ENCODE measurements at regions not wholly inside any gene's neighbourhood (a gene's known extent, or its start where the extent isn't known, plus 50 kb on each side); places are given as distances from the start of the nearest gene placed in this dataset.

DNA sequence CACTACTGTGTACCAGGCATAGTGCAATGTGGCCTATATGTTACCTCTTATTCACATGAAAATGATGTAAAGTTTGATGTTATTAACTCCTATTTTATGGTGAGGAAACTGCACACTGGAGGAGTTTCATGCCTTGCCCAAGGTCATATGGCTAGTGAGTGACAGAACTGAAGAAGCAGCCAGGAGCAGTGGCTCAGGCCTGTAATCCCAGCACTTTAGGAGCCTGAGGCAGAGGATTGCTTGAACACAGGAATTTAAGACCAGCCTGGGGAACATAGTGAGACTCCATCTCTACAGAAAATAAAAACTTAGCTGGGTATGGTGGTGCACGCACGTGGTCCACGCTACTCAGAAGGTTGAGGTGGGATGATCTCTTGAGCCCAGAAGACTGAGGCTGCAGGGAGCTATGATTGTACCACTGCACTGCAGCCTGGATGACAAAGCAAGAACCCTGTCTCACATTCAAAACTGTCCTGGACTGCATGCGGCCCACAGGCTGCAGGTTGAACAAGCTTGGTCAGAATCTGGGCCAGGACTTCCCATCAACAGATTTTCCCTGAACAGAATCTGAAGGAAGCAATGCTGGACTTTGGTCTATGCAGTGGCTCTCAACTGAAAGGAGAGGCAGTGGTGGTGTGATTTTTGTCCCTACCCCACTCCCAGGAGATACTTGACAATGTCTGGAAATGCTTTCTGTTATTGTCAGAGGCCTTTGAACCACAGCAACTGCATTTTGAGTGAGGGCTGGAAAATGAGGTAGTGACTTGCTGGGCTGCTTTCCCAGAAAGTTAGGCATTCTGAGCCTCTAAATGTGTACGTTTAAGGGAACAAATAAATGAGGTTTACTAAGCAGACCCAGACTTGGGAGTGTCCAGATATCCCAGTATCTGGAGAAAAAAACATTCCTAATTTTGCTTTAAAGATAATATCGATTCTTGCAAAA, 479.5 kb downstream of the TMEM114 start:
- Mint-ChIP-seq H3K27me3 (ENCODE audit: low read depth) (no peaks in the 10 kb centered on the region), H3K4me1 (ENCODE audit: low read depth) (no peaks in the 10 kb centered on the region), H3K27ac (no peak overlapping the region), H3K4me3 (no peak overlapping the region), H3K36me3 (ENCODE audit: low read depth) (no peaks in the 10 kb centered on the region), H3K9me3 (peaks cover 33% of the 10 kb centered on the region)
- no peak for DNase-seq (ENCODE audit: low spot score)

DNA sequence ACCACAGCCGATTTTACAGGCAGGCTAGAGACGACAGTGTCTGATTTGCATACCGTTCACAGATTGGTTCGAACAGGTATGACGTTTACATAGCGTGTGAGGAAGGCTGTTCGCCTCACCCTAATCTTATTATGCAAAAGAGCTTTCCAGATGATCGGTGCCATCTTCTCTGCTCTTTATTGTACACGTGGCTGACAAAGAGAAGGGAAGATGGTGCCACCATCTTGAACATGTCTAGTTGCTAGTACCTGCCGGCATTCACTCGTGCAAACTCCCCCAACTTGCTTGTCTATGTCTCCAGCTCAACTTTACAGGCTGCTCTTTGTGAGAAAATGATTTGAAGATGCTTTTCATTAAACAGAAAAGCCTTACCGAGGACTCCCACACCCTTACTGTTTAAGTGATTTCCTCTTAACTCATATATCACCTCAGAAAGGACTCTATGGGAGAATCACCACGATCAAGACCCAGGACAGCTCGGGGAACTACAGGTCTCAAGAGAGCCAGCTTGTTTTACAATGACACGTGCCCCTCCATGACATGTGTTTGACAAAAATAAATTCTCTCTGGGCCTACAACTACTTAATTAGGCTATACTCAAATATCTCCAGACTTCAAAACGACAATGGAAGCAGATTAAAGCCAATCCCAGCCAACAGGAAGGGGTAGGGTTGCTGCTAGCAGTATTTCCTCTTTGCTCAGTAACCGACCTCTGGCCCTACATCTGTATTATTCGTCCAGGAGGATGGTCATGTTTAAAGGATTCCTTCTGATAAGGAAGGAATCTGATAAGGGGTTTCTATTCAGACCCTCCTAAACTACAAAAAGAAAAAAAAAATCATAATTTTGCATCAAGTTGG, 480.6 kb downstream of the TMEM114 start:
- H3K27ac Mint-ChIP-seq = no peak overlapping the region
- H3K9me3 Mint-ChIP-seq = peaks cover 36% of the 10 kb centered on the region
- no peaks in the 10 kb centered on the region for H3K36me3 Mint-ChIP-seq (ENCODE audit: low read depth)
- no peak for DNase-seq (ENCODE audit: low spot score)
- H3K27me3 Mint-ChIP-seq (ENCODE audit: low read depth) = no peaks in the 10 kb centered on the region
- H3K4me3 Mint-ChIP-seq = no peak overlapping the region
- no peaks in the 10 kb centered on the region for H3K4me1 Mint-ChIP-seq (ENCODE audit: low read depth)

DNA sequence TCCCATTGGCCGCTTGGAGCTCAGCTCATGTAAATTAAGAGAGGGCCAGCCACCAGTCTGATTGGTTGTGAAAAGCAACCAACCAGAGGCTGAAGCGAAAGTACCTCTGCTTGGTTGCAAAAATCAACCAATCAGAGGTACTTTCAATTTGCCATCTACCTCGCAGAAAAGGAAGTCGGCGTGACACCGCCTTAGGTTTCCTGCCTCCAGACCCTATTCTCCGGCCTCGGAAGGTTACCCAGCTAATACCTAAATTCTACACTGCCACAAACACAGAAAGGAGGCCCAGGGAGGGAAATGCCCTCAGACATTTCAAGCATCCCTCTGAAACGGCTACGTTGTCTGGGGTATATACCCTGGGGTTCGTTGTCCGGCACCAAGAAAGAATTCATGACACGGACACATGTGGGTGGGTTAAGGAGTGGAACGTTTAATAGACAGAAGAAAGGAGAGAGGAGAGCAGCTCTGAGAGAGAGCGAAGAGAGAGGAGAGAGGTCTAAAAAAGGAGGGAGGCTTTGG, 481.3 kb downstream of the TMEM114 start:
- no peak for DNase-seq (ENCODE audit: low spot score)
- H3K4me3 Mint-ChIP-seq = no peak overlapping the region
- H3K36me3 Mint-ChIP-seq (ENCODE audit: low read depth) = no peaks in the 10 kb centered on the region
- no peak overlapping the region for H3K27ac Mint-ChIP-seq
- H3K9me3 Mint-ChIP-seq = peaks cover 38% of the 10 kb centered on the region
- H3K27me3 Mint-ChIP-seq (ENCODE audit: low read depth) = no peaks in the 10 kb centered on the region
- no peaks in the 10 kb centered on the region for H3K4me1 Mint-ChIP-seq (ENCODE audit: low read depth)

DNA sequence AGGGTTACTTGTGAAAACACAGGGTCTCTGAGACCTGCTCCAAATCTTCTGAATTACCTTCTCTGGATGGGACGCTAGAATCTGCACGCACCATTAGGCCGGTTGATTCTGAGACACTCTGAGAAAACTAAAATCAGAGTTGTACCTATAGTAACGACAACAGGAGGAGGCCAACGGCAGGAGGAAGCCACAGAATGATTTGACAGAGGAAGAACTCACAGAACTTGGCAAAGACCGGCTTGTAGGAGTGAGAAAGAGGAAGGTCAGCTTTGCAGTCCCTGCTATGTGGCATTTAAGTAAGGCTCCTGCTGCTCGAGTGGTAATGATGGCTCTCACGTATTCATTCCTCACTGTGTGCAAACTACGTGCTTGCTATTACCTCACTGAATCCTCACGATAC, 483.0 kb downstream of the TMEM114 start:
- Mint-ChIP-seq H3K9me3 (peaks cover 27% of the 10 kb centered on the region), H3K4me3 (no peak overlapping the region), H3K4me1 (ENCODE audit: low read depth) (no peaks in the 10 kb centered on the region), H3K27ac (no peak overlapping the region), H3K36me3 (ENCODE audit: low read depth) (no peaks in the 10 kb centered on the region), H3K27me3 (ENCODE audit: low read depth) (no peaks in the 10 kb centered on the region)
- no peak for DNase-seq (ENCODE audit: low spot score)

DNA sequence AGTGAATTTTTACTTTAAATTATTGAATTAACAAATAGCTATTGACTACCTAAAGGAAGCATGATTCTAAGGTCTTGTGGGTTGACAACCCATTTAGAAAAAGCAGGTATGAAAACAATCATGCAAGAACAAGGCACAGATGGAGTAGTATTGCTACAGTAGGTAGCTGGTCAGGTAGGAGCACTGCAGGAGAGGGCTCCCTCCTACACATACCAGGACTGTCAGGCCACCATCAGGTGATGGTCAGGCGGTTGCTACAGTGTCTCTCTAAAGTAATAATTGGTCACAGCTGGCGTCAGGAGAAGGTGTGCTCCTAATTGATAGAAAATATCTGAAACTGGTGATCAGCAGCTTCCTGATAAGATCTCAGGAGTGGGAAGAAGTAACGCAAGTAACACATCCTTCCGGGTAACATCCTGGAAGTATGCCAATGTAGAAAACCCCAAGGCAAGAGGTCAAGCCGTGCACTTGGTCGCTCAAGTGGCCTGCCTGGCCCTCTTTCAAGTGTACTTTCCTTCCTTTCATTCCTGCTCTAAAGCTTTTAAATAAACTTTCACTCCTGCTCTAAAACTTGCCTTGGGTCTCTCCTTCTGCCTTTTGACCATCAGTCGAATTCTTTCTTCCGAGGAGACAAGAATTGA, 486.5 kb downstream of the TMEM114 start:
- Mint-ChIP-seq H3K36me3 (ENCODE audit: low read depth) (no peaks in the 10 kb centered on the region), H3K4me1 (ENCODE audit: low read depth) (no peaks in the 10 kb centered on the region), H3K4me3 (no peak overlapping the region), H3K9me3 (peaks cover 49% of the 10 kb centered on the region), H3K27ac (no peak overlapping the region), H3K27me3 (ENCODE audit: low read depth) (no peaks in the 10 kb centered on the region)
- DNase-seq (ENCODE audit: low spot score) = no peak

DNA sequence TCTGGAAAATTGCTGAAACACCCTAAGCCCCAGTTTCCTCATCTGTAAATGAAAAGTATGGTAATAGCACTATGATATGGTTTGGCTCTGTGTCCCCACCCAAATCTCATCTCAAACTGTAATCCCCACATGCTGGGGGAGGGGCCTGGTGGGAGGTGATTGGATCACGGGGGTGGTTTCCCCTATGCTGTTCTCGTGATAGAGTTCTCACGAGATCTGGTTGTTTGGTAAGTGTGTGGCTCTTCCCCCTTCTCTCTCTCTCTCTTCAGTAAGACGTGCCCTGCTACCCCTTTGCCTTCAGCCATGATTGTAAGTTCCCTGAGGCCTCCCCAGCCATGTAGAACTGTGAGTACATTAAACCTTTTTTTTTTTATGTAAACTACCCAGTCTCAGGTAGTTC, 490.7 kb downstream of the TMEM114 start:
- H3K4me3 Mint-ChIP-seq = no peak overlapping the region
- no peaks in the 10 kb centered on the region for H3K36me3 Mint-ChIP-seq (ENCODE audit: low read depth)
- no peak for DNase-seq (ENCODE audit: low spot score)
- H3K9me3 Mint-ChIP-seq = peaks cover 47% of the 10 kb centered on the region
- no peak overlapping the region for H3K27ac Mint-ChIP-seq
- no peaks in the 10 kb centered on the region for H3K27me3 Mint-ChIP-seq (ENCODE audit: low read depth)
- no peaks in the 10 kb centered on the region for H3K4me1 Mint-ChIP-seq (ENCODE audit: low read depth)

DNA sequence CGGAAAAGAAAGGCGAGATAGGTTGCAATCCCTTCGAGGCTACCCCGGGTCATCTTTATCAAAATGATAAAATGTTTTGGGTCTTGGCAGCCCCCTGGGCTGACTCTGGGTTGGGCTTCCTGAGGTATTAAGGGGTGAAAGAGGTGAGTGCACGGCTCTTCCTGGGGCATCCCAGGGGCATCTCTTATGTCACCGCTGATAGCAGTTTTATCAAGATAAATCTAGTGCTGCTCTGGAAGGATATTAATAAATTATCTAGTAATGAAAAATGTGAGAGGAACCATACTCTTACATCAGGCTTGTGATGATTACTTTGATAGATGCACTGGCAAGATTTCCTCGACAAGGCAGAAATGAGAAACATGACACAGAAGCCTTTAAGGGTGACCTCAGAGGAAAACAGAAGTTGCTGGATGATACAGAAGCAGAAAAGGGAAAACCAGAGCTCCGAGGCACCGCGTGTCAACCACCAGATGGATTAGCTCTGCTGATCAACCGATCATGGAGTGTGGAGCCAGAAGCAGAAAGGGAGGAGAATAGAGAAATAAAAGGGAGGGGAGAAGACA, 491.3 kb downstream of the TMEM114 start:
- Mint-ChIP-seq H3K9me3 (peaks cover 46% of the 10 kb centered on the region), H3K36me3 (ENCODE audit: low read depth) (no peaks in the 10 kb centered on the region), H3K4me1 (ENCODE audit: low read depth) (no peaks in the 10 kb centered on the region), H3K27me3 (ENCODE audit: low read depth) (no peaks in the 10 kb centered on the region), H3K27ac (no peak overlapping the region), H3K4me3 (no peak overlapping the region)
- DNase-seq (ENCODE audit: low spot score) = no peak

DNA sequence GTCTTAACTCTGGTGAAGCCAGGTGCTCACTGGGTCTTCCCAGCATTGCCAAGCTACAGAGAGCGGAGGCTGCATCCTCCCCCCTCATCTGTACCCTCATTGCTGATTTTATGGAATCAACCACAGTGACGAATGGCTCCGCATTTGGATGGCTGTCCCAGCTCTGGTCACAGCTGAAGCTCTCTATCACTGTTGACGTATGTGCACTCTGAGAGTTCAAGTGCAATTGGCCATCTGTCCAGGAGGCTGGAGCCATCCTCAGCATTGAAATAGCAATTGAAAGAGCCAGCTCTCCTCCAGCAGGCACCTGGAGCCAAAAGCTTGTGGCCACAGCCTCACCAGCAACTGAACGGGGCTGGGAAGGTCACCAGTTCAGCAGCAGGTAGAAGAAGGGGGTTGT, 494.1 kb downstream of the TMEM114 start:
- no peak for DNase-seq (ENCODE audit: low spot score)
- Mint-ChIP-seq H3K4me1 (ENCODE audit: low read depth) (no peaks in the 10 kb centered on the region), H3K4me3 (no peak overlapping the region), H3K9me3 (peaks cover 50% of the 10 kb centered on the region), H3K27ac (no peak overlapping the region), H3K36me3 (ENCODE audit: low read depth) (no peaks in the 10 kb centered on the region), H3K27me3 (ENCODE audit: low read depth) (no peaks in the 10 kb centered on the region)

DNA sequence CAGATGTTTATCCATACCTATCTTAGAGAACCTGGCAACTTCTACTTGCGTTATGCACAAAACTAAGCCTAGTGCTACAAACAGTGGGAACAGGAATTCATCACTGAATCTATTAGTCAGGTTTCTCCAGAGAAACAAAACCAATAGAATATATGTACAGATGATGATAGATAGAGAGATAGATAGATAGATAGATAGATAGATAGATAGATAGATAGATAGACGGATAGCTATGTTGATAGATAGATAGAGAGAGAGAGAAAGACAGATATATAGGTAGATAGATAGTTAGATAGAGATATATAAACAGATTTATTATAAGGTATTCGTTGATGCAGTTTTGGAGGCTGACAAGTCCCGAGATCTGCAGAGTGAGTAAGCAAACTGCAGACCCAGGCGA, 495.6 kb downstream of the TMEM114 start:
- no peaks in the 10 kb centered on the region for H3K27me3 Mint-ChIP-seq (ENCODE audit: low read depth)
- H3K4me1 Mint-ChIP-seq (ENCODE audit: low read depth) = no peaks in the 10 kb centered on the region
- no peaks in the 10 kb centered on the region for H3K36me3 Mint-ChIP-seq (ENCODE audit: low read depth)
- H3K9me3 Mint-ChIP-seq = peaks cover 48% of the 10 kb centered on the region
- H3K27ac Mint-ChIP-seq = no peak overlapping the region
- H3K4me3 Mint-ChIP-seq = no peak overlapping the region
- DNase-seq (ENCODE audit: low spot score) = no peak

DNA sequence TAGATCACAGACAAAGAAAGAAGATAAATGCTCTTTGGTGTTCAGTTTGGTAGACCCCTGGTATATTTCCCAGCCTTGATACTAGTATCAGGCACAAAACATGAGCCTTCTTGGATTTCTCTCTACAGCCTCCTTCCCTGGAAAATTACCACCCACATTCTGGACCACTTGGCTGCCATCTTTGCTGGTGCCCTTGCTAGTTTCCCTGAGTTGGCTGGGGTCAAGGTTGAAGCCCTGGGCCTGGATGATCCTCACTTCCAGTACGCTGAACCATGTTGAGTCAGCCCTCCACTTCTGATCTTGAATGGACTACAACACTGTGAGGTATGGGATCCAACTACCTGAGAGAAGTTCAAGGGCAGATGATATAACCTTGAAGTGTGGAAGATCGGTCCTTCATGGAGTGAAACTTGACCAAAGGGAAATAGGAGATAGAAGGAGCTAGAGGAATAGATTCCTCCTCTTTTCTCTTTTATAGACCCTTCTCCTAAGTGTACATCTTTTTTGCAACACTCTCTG, 501.4 kb downstream of the TMEM114 start:
- Mint-ChIP-seq H3K4me1 (ENCODE audit: low read depth) (no peaks in the 10 kb centered on the region), H3K36me3 (ENCODE audit: low read depth) (no peaks in the 10 kb centered on the region), H3K9me3 (peaks cover 59% of the 10 kb centered on the region), H3K4me3 (no peak overlapping the region), H3K27me3 (ENCODE audit: low read depth) (no peaks in the 10 kb centered on the region), H3K27ac (no peak overlapping the region)
- DNase-seq (ENCODE audit: low spot score) = no peak

DNA sequence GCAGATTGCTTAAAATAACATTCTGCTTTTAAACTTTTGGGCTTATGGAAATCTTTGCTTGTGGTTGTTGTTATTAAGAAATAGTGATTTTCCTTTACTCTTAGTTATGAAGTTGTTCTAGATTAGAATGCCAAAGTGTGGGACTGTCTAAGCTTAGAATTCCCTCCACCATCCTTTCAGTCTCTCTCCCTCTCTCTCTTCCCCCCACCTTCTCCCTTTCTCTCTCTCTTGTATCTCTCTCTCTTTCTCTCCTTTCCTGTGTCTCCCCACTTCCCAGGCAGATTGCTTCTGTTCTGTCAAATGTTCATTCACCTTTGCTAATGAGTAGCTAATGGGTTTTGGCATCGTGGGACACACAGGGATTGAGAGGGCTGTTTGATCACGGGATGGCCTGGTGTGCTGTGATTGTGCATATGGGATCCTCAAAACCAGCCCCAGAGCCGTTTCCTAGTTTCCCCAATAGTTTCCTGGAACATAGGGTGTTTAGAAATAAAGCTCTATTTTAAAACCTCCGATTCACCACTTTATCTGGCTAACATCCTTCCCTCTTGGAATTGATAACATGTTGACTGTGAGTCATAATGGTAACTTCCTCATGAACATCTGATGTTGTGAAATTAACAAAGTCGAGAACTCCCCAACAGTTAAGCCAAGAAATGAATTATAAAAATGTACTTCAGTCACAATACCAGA, 502.6 kb downstream of the TMEM114 start:
- no peaks in the 10 kb centered on the region for H3K27me3 Mint-ChIP-seq (ENCODE audit: low read depth)
- no peak overlapping the region for H3K4me3 Mint-ChIP-seq
- no peaks in the 10 kb centered on the region for H3K36me3 Mint-ChIP-seq (ENCODE audit: low read depth)
- peaks cover 54% of the 10 kb centered on the region for H3K9me3 Mint-ChIP-seq
- H3K4me1 Mint-ChIP-seq (ENCODE audit: low read depth) = no peaks in the 10 kb centered on the region
- H3K27ac Mint-ChIP-seq = no peak overlapping the region
- no peak for DNase-seq (ENCODE audit: low spot score)

DNA sequence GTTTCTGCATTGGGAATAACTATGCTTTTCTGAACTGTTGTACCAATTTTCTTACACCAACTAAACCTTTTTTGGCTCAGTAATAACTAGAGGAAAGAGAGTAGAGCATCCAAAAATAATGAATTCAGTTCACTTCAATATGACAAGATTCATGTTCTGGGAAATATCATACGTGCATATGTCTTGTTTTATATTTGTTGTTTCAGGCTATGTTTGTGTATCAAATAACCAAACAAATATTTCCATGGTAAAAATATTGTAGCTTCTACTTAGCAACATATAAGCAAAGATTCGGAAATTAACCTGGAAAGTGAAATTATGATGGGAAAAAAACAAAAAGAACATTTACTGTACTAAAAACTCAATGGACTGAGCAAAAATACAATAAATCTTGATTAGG, 503.2 kb downstream of the TMEM114 start:
- H3K4me3 Mint-ChIP-seq = no peak overlapping the region
- H3K27ac Mint-ChIP-seq = no peak overlapping the region
- H3K4me1 Mint-ChIP-seq (ENCODE audit: low read depth) = no peaks in the 10 kb centered on the region
- no peak for DNase-seq (ENCODE audit: low spot score)
- H3K9me3 Mint-ChIP-seq = peaks cover 52% of the 10 kb centered on the region
- no peaks in the 10 kb centered on the region for H3K27me3 Mint-ChIP-seq (ENCODE audit: low read depth)
- no peaks in the 10 kb centered on the region for H3K36me3 Mint-ChIP-seq (ENCODE audit: low read depth)

DNA sequence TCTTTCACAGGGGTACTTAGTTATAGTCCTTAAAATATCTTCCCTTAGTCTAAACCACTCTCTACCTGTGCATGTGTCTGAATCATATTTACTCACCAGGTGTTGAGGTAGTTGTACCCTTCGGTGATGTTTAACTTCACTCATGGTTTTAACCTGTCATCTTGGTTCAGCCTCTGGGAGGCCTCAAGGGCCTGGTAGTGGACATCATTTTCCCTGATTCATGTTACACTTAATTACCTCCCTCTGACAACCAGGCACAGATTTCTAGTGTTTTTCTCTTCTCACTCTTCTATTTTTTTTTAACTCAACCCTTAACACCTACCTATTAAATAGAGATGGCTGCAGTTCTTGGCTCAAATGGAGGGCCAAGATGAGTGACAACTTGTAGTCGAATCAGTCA, 505.4 kb downstream of the TMEM114 start:
- H3K4me1 Mint-ChIP-seq (ENCODE audit: low read depth) = no peaks in the 10 kb centered on the region
- peaks cover 40% of the 10 kb centered on the region for H3K9me3 Mint-ChIP-seq
- H3K27ac Mint-ChIP-seq = no peak overlapping the region
- DNase-seq (ENCODE audit: low spot score) = no peak
- H3K27me3 Mint-ChIP-seq (ENCODE audit: low read depth) = no peaks in the 10 kb centered on the region
- no peak overlapping the region for H3K4me3 Mint-ChIP-seq
- H3K36me3 Mint-ChIP-seq (ENCODE audit: low read depth) = no peaks in the 10 kb centered on the region
